HEK293T (cell line): ENCODE measurements at regions not wholly inside any gene's neighbourhood (a gene's known extent, or its start where the extent isn't known, plus 50 kb on each side); places are given as distances from the start of the nearest gene placed in this dataset.

ENCODE experiments used
- CTCF ChIA-PET: fragments of 350-600 bp; formaldehyde crosslinking; extraction: SDS; loops from one replicate; lab custom pipeline; 2021; ENCODE audit warnings: antibody characterized with exemption, inconsistent platforms; lab: Yijun Ruan, JAX
- POLR2A ChIA-PET: fragments of 350-600 bp; formaldehyde crosslinking; extraction: SDS; loops from one replicate; lab custom pipeline; 2020; ENCODE audit warnings: antibody characterized with exemption, inconsistent platforms; lab: Yijun Ruan, JAX
- DNase-seq: peaks from one replicate; pipeline ENCODE4 v3.0.0; 2012; ENCODE audit warnings: mixed read lengths; ENCODE audit errors: extremely low spot score
- ARNT ChIP-seq: fragments of 450-650 bp; IDR thresholded peaks from 2 replicates; pipeline ENCODE4 v1.6.1; 2017; ENCODE audit warnings: mild to moderate bottlenecking
- BHLHE40 ChIP-seq: fragments of 450-650 bp; IDR thresholded peaks from 2 replicates; pipeline ENCODE4 v1.6.1; 2016; ENCODE audit warnings: mild to moderate bottlenecking, moderate library complexity, borderline replicate concordance
- CTBP1 ChIP-seq: fragments of 450-650 bp; IDR thresholded peaks from 2 replicates; pipeline ENCODE4 v1.6.1; 2016; ENCODE audit warnings: borderline replicate concordance
- ELF4 ChIP-seq: fragments of 450-650 bp; IDR thresholded peaks from 2 replicates; pipeline ENCODE4 v1.6.1; 2017; ENCODE audit warnings: antibody characterized with exemption
- FOXA1 ChIP-seq: fragments of 450-650 bp; IDR thresholded peaks from 2 replicates; pipeline ENCODE4 v1.6.1; 2016; ENCODE audit warnings: mild to moderate bottlenecking
- FOXK2 ChIP-seq: fragments of 450-650 bp; IDR thresholded peaks from 2 replicates; pipeline ENCODE4 v1.6.1; 2016; ENCODE audit warnings: mild to moderate bottlenecking
- FOXM1 ChIP-seq: fragments of 450-650 bp; IDR thresholded peaks from 2 replicates; pipeline ENCODE4 v1.6.1; 2017; ENCODE audit warnings: mild to moderate bottlenecking, borderline replicate concordance
- HDGF ChIP-seq: fragments of 450-650 bp; IDR thresholded peaks from 2 replicates; pipeline ENCODE4 v1.6.1; 2017; ENCODE audit warnings: antibody characterized with exemption, borderline replicate concordance
- L3MBTL2 ChIP-seq: fragments of 450-650 bp; conservative IDR thresholded peaks from 2 replicates; pipeline ENCODE4 v1.6.1; 2016; ENCODE audit warnings: mild to moderate bottlenecking
- LEF1 ChIP-seq: fragments of 450-650 bp; IDR thresholded peaks from 2 replicates; pipeline ENCODE4 v1.6.1; 2017; ENCODE audit warnings: mild to moderate bottlenecking, borderline replicate concordance
- NFRKB ChIP-seq: fragments of 450-650 bp; IDR thresholded peaks from 2 replicates; pipeline ENCODE4 v1.6.1; 2016; ENCODE audit warnings: mild to moderate bottlenecking, moderate library complexity
- SP1 ChIP-seq: fragments of 450-650 bp; IDR thresholded peaks from 2 replicates; pipeline ENCODE4 v1.6.1; 2017
- SUZ12 ChIP-seq: fragments of 450-650 bp; IDR thresholded peaks from 2 replicates; pipeline ENCODE4 v1.6.1; 2016; ENCODE audit warnings: mild to moderate bottlenecking
- TARDBP ChIP-seq: fragments of 450-650 bp; IDR thresholded peaks from 2 replicates; pipeline ENCODE4 v1.6.1; 2016
- ZNF384 ChIP-seq: fragments of 450-650 bp; IDR thresholded peaks from 2 replicates; pipeline ENCODE4 v1.6.1; 2016
- TF ChIP-seq, protein P1 (sequence below): fragments of 450-650 bp; IDR thresholded peaks from 2 replicates; pipeline ENCODE4 v1.6.1; 2016

DNA sequence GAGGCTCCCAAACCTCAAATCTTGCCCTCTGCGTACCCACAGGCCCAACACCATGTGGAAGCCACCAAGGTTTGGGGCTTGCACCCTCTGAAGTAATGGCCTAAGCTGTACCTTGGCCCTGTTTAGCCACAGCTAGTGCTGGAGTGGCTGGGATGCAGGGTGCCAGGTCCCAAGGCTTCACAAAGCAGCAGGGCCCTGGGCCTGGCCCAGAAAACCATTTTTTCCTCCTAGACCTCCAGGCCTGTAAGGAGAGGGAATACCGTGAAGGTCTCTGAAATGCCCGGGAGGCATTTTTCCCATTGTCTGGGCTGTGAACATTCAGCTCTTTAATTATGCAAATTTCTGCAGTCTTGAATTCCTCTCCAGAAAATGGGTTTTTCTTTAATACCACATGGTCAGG is 223.7 kb upstream of the CCN2 start:
- POLR2A ChIA-PET: no interaction called here
- CTCF ChIA-PET: no interaction called here
- no peak for DNase-seq
- TF ChIP-seq SUZ12 (no peak), LEF1 (no peak), ZNF384 (no peak), FOXA1 (no peak), HDGF (no peak), NFRKB (no peak), BHLHE40 (no peak), L3MBTL2 (no peak), ELF4 (no peak), ARNT (no peak), TARDBP (no peak), FOXM1 (no peak), CTBP1 (no peak), SP1 (no peak), FOXK2 (no peak)
- TF ChIP-seq, protein P1, sequence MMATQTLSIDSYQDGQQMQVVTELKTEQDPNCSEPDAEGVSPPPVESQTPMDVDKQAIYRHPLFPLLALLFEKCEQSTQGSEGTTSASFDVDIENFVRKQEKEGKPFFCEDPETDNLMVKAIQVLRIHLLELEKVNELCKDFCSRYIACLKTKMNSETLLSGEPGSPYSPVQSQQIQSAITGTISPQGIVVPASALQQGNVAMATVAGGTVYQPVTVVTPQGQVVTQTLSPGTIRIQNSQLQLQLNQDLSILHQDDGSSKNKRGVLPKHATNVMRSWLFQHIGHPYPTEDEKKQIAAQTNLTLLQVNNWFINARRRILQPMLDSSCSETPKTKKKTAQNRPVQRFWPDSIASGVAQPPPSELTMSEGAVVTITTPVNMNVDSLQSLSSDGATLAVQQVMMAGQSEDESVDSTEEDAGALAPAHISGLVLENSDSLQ: no peak

DNA sequence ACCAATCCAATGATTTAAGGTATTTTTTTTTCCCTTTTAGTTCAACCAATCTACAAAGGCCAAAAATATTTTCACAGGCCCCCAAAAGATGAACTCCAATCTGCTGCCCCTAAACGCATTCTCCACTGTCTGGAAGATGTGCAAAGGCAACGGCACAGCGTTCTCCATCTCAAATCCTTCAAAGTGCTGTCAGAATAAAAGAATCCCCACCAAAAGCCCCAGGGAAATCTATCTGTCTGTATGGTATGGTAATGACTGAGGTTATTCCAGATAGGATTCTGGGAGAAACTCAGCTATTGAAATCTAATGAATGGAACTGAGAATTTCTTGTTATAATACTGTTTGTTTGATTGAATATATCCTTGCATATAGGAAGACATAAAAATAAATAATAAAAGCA is 217.8 kb upstream of the CCN2 start:
- POLR2A ChIA-PET: no interaction called here
- TF ChIP-seq LEF1 (no peak), ZNF384 (no peak), FOXM1 (no peak), SP1 (no peak), L3MBTL2 (no peak), ARNT (no peak), CTBP1 (no peak), ELF4 (no peak), HDGF (no peak), BHLHE40 (no peak), NFRKB (no peak)
- DNase-seq: no peak
- CTCF ChIA-PET: interaction anchor here (0.6 kb wide), 1 partner anchor 63 kb away, joined by 7 read pairs; no protein-coding TSS in a partner anchor

DNA sequence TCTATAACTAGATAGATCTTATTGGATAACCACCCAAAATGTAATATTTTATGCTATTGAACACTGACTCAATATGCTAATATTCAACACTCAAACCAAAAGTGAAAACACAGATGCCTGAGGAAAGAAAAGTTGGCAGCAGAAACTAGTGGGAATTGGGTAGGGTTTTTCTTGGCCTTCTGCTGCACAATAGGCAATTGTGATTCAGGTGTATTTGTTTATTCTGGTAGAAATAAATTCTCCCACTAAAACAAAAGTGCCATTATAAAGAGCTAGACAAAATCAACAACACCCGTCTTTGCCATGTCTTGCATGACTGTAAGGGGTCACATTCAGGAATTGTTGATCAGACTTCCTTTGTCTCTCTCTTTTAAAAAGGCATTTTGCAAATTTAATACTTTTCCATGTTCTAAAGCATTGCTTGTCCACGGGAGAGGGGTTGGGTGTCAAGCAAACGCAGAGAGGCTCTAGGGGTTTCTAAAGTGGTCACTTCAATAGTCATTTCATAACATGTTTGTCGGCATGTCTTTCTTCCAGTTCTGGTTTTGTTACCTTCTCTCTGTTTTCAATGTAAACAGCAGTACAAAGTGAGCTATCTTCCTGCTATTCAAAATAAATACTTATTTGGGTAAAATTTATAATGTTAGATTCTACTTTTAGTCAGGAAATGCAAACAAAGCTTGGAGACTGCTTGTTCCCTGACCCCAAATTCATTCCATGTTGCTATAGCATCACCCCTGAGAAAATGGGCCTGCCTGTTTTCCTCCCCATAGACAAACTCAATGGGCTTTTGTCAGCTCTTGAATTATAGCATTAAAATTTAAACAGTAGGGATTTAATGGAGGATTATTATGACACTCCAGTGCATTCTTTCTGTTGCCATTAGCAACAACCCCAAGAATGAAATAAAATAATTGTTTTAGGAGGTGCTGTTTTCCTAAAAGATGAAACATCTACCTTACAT is 217.0 kb upstream of the CCN2 start:
- ChIA-PET POLR2A (no interaction called here), CTCF (no interaction called here)

DNA sequence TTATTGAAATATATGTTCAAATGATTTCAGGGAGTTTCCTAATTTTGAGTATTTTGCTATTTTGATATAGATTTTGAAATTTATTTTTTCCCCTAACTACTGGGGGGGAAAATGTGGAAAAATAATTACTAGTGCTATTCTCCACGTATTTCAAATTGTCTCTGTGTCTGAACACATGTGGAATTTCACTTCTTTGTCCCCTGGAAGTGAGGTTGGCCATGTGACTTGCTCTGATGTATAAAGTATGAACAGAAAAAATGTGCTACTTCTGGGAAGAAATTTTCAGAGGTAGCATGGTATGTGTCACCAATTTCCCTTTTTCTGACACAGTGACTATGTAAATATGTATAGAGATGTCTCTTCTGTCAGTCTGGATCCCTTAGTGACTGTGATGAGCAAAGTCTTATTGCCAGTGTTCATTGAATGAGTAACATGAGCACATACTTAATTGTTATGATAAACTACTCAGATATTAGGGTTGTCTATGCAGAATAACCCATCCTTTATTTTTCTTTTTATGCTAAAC is 215.4 kb upstream of the CCN2 start:
- no peak for DNase-seq
- ChIA-PET CTCF (no interaction called here), POLR2A (no interaction called here)
- no peak for TF ChIP-seq TARDBP
- TF ChIP-seq FOXM1: no peak
- no peak for TF ChIP-seq NFRKB
- TF ChIP-seq FOXA1: no peak
- no peak for TF ChIP-seq LEF1
- no peak for TF ChIP-seq BHLHE40
- no peak for TF ChIP-seq ELF4
- TF ChIP-seq CTBP1: no peak
- TF ChIP-seq SP1: no peak
- no peak for TF ChIP-seq ARNT
- TF ChIP-seq, protein P1: no peak
- no peak for TF ChIP-seq HDGF
- TF ChIP-seq SUZ12: no peak
- no peak for TF ChIP-seq L3MBTL2
- no peak for TF ChIP-seq ZNF384
- no peak for TF ChIP-seq FOXK2

More for the DNA sequence above, 217.0 kb upstream of the CCN2 start:
- DNase-seq: no peak
- no peak for TF ChIP-seq HDGF
- TF ChIP-seq ZNF384: no peak
- no peak for TF ChIP-seq ELF4
- TF ChIP-seq L3MBTL2: no peak
- TF ChIP-seq TARDBP: no peak
- TF ChIP-seq SP1: no peak
- no peak for TF ChIP-seq NFRKB
- no peak for TF ChIP-seq FOXM1
- no peak for TF ChIP-seq BHLHE40
- no peak for TF ChIP-seq ARNT
- TF ChIP-seq, protein P1: no peak
- TF ChIP-seq FOXK2: no peak
- TF ChIP-seq FOXA1: no peak
- TF ChIP-seq SUZ12: no peak
- no peak for TF ChIP-seq LEF1
- TF ChIP-seq CTBP1: no peak

DNA sequence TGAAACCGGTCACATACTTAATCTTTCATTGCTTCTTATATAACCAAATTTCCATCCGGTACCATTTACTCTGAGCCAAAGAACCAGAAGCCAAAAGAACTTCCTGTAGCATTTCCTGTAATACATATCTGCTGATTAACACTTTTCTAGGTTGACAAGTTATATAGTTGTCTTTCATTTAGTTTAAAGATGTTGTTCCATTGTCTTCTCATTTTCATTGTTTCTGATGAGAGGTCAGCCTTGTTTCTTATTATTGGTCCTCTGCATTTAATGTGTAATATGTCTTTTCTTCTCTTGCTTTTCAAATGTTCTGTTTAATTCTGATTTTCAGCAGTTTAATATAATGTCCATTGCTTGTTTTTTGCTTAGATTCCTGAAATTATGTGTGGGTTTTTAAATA is 214.5 kb upstream of the CCN2 start:
- ChIA-PET POLR2A (no interaction called here), CTCF (no interaction called here)
- DNase-seq: no peak
- TF ChIP-seq CTBP1: no peak
- no peak for TF ChIP-seq LEF1
- no peak for TF ChIP-seq ARNT
- no peak for TF ChIP-seq ELF4
- TF ChIP-seq, protein P1: no peak
